SU-DHL-6 (cell line): ENCODE measurements at regions not wholly inside any gene's neighbourhood (a gene's known extent, or its start where the extent isn't known, plus 50 kb on each side); places are given as distances from the start of the nearest gene placed in this dataset.

ENCODE experiments used
- CTCF ChIP-seq: fragments of 200-600 bp; sonication (generic); IDR thresholded peaks from one replicate; pipeline ENCODE4 v1.5.1; 2017; ENCODE audit warnings: antibody characterized with exemption, mild to moderate bottlenecking, low read length, moderate library complexity; ENCODE audit not compliant: insufficient read depth, poor library complexity, severe bottlenecking
- EZH2phosphoT487 ChIP-seq: fragments of 200-600 bp; sonication (generic), shearing (Covaris generic); conservative IDR thresholded peaks from 2 replicates; pipeline ENCODE4 v1.6.1; 2018; ENCODE audit warnings: mild to moderate bottlenecking, antibody characterized with exemption, low read length, moderate library complexity, mixed read lengths

- TF ChIP-seq CTCF (no peak), EZH2phosphoT487 (no peak)
Observed at GRCh38 chr4:4772534-4772933, 86.9 kb upstream of the MSX1 start.
